ENCODE measurements at regions not wholly inside any gene's neighbourhood (a gene's known extent, or its start where the extent isn't known, plus 50 kb on each side); places are given as distances from the start of the nearest gene placed in this dataset.

DNA sequence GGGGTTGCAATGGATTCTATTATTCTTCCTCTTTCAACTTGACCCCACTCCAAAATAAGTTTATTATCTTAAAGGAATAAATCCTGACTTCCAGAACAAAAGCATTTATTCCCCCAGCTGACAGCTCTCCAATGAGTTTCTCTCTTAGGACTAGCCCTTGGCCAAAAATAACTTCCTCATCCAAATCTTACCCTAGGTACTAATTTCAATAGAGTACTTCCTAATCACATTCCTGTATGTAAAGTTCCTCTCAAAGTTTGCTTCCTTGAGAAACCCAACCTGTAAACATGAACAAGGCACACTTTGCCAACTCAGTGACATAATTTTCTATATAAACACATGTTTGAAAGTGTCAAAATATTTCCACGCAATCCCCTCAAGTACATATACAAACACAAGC is 671.2 kb upstream of the GALNTL6 start:
- DNase-seq, result no peak

DNA sequence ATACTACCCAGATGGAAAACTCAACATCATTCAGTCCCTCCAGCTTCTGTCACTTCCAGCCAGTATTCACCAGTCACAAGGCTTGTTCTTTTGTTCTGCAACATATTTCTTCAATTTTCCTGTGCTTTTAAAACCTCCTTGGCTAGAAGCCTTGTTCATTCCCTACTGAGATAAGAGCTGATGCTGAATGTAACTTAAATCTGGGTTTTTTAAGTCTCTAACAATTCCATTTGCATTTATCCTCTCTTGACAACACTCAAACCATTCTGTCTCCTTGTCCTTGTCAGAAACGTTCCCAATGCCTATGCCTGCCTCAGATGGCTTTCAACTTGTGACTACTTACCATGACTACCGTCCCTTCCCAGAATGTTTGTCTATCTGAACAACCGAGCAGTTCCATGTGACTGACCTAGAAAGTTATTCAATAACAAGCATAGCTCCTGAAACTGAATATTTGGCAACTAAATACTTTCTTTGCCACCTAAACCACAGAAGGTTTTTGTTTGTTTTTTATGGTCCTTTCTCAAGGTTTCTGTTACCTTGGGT is 682.9 kb upstream of the GALNTL6 start:
- DNase-seq, result no peak

GRCh38 chr4:171118091-171118490 is 695.1 kb upstream of the GALNTL6 start:
- no peak for DNase-seq

DNA sequence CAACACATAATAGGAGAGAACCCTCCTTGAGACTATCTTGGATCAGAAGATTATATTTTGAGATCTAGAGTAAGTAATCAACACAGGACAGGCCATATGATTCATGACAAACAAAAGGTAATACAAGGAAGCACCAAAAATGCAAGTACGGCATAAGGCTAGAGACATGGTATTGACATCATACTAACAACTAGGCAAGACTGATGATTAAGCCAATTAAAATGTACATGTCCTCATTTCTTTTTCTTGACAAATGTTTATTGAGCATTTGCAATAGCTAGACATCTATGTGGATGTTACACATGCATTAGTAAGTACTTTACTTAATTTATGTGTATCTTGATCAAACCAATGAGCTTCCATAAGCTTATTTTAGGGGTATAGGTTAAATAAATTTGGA is 695.7 kb upstream of the GALNTL6 start:
- no peak for DNase-seq

- no peak for DNase-seq
Measured at GRCh38 chr4:171101845-171102244, 711.4 kb upstream of the GALNTL6 start.

DNA sequence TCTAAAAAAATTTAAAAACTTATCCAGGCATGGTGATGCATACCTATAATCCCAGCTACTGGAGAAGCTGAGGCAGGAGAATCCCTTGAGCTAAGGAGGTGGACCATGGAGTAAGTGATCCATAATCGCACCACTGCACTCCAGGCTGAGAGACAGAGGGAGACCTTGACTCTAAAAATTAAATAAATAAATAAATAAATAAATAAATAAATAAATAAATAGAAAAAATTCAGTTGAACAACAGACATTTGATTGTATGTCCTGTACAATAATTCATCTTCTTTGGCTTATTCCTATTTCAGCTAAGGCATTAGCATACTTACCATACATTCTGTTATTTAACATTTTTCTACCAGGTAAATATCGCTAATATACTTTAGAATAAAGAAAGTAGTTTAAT is 726.1 kb upstream of the GALNTL6 start:
- no peak for DNase-seq

DNA sequence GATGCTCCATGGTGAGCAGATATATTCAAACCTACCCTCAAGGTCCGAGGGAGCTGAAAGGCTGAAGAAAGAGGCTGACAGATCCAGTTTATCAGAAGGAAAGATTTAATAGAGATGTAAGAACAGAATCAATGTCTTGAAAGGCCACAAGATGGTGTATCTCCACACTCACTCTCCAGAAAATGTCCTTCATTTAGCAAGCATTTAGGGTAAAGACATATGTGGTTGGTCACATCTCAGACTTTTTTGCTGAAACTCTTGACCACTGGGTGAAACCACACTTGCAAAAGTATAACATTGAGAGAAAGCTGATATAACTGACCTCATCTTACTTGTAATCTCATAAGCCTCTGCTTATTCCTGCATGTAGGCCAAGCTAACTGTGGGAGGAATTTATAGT is 745.8 kb upstream of the GALNTL6 start:
- no peak for DNase-seq

DNA sequence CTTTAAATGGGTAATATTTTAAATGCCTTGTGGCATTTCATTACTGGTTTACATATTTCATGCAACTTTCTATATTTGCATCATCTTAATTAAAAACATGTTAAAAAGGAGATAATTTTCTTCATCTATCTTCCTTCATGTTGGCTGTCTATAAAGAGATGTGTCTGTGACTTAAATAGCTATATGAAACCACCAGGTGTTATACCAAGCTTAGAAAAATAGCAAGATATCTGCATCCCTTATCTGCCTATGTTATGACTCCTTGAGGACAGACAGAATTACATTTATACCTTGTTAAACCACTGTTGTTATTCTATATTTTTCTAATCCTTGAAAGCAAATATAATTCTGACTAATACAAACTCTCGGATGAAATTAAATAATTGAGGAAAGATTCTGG is 763.8 kb upstream of the GALNTL6 start:
- DNase-seq, result no peak

GRCh38 chr4:171042989-171043524 is 770.1 kb upstream of the GALNTL6 start:
- no peak for DNase-seq

DNA sequence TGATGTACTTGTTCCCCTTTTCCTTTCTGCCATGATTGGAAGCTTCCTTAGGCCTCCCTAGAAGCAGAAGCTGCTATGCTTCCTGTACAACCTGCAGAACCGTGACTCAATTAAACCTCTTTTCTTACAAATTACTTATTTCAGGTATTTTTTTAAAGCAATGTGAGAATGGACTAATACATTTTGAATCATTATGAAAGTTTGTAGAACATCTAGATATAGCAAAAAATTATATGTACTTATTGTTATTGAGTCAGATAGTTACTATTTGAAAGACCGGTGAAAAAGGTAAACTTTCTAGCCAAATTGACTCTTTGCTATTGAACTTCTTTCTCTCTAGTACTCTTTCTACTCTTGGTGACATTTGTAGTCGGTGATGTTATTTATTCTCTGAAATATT is 777.3 kb upstream of the GALNTL6 start:
- no peak for DNase-seq

- DNase-seq, result no peak
Measured at GRCh38 chr4:171031338-171031737, 781.9 kb upstream of the GALNTL6 start.

GRCh38 chr4:171025776-171026175 is 787.4 kb upstream of the GALNTL6 start:
- DNase-seq, result no peak

DNA sequence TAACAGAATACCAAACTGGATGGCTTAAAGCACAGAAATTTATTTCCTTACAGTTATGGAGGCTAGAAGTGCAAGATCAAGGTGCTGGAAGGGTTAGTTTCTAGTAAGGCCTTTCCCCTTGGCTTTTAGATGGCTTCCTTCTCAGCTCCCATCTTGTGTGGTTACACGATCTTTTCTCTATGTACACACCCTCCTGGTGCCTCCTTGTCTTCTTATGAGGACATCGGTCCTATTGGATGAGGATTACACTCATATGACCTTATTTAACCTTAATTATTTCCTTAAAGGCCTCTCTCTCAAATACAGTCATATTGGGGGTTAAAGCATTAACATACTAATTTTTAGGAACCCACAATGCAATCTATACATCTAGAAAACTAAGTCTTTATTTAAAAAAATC is 787.9 kb upstream of the GALNTL6 start:
- DNase-seq, result no peak

- DNase-seq, result no peak
Measured at GRCh38 chr4:171024720-171025303, 788.4 kb upstream of the GALNTL6 start.

- DNase-seq, result no peak
Measured at GRCh38 chr4:171022824-171023230, 790.4 kb upstream of the GALNTL6 start.

DNA sequence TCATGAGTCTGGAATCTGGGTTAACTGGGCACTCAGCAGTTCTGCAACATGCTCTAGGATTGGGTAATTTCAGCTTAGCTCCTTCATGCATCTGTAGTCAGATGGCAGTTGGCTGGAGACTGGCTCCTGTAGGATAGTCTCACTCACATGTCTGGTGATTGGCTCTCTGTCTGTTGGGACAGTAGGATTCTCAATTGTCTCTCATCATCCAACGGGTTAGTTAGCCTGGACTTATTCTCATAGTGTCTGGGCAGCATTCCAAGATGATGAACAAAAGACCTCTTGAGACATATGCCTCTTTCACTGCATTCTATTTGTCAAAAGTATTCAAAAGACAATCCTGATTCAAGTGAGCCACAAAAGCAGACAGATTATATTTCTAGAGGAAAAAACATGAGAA is 795.6 kb upstream of the GALNTL6 start:
- DNase-seq, result no peak

DNA sequence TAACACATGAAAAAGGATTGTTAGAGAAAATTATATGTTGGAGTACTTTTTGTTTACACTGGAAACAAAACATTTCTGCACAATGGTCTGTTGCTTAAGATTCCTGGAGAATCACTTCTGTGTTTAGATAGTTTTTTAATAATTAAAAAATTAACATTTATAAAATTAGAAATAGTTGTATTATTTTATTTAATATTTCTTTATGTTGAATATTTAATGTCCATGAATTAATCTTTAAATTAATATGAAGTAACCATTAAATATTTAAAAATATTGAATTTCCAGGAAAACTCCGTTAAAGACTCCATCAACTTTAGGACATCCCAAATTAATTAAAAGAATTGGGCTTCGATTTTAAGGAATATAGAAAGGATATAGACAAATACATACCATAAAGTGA is 797.1 kb upstream of the GALNTL6 start:
- DNase-seq, result no peak

GRCh38 chr4:171015441-171015840 is 797.8 kb upstream of the GALNTL6 start:
- no peak for DNase-seq

DNA sequence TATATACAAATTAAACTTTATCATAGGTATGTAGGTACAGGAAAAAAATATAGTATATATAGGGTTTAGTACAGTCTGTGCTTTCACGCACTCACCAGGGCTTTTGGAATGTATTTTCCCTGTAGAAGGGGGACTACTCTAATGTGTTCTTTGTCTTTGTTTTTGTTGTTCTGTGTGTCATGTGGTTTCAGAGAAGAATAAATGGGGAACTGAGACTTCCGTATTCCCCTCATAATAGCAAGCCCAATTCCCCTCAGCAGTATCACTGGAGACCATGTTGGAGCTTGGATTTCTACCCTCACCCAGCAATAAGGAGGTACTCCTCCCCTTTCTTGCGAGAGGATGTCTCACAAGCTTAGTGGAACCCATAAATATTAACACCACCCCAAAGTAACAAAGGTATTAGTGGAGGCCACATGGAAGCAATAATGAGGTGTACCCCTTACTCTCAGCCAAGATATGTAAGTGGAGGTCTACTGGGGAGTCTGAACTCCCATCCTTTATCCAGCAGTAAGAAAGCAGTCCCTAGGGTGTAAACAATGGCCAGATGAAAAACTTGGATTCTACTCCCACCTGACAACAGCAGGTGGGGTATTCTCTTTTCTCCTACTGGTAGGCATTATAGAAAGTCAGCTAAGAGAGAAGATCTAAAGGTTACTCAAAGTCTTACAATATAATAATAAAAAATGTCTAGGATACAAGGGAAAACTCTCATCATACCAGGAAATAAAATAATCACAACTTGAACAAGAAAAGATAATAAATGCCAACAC is 805.4 kb upstream of the GALNTL6 start:
- DNase-seq, result no peak

DNA sequence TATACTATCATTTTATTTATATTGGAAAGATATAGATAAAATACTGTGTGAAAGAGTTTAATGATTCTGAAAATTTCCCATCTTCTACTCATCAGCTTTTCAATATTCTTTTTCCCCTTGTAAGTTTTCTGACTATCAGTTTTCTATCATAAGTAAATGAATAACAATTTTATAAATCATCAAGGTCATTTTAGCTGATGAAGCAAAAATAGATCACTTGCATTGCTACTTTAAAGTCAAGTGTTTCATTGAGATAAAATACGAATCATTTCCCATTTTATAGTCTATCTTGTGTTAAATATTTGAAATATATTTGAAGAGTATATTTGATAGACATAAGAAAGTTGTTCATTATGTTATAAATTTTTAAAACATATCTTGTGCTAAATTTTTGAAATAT is 811.0 kb upstream of the GALNTL6 start:
- DNase-seq, result no peak

DNA sequence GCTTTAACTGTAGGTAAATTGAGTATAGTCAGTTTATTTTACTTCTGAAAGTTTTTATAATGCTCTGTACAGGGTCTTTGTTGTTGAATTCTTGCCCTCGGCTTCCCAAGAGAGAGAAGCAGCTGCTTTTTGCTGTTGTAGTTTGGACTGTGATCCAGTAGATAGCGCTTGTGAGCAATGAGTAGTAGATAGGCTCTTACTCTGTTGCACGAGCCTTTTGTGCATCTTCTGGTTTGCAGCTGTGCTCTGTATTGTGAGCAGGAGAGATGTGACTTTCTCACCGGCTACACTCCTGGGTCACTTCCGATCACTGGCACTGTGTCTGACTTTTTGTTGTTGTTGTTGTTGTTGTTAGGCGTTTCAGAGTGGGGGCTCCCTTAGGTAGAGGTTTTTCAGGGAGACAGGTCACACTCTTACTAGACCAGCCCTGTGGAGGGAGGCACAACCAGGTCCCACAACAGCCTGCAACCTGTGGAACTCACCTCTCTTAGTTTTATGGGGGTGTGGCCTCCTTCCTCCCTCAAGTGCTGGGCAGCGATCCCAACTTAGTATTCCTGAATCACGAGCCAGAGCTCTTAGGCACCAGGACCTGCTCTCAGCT is 822.1 kb upstream of the GALNTL6 start:
- DNase-seq, result no peak

DNA sequence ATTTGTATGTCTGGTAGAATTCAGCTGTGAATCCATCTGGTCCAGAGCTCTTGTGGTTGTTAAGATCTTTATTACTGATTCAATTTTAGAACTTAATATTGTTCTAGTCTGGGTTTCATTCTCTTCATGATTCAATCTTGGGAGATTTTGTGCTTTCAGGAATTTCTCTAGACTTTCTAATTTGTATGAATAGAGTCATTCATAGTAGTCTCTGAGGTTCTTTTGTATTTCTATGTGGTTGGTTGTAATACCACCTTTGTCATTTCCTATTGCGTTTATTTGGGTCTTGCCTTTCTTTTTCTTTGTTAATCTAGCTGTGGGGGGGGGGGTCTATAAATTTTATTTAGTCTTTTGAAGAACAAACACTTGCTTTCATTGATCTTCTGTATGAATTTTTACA is 824.8 kb upstream of the GALNTL6 start:
- DNase-seq, result no peak

DNA sequence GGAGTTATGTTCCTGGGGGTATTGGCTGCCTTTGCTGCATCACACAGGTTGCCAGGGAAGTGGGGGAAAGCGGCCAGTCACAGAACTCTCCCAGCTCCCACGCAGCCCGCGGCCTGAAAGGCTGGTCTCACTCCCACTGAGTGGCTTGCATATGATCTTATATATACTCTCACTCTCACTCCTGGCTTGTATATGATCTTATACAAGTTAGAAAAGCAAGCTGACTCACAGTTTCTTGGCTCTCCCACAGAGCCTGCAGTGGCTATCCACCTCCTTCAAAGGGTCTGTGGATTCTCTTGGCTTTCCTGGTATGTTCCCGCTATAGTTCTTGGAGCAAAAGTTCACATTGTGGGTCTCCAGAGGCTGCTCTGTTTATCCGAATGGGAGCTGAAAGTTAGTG is 833.5 kb upstream of the GALNTL6 start:
- DNase-seq, result no peak

DNA sequence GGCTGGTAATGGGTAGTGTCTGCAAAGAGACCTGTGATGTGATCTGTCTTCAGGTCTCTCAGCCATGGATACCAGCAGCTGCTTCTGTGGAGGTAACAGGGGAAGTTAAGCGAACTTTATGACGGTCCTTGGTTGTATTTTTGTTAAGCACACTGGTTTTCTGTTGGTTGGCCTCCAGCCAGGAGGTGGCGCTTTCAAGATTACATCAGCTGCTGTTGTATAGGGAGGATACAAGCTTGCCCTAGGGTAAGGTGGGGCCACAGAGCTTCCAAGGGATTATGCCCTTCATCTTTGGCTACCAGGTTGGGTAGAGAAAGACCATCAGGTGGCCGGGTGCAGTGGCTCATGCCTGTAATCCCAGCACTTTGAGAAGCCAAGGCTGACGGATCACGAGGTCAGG is 834.2 kb upstream of the GALNTL6 start:
- DNase-seq, result no peak

Data from NCI-H187 (cell line).